GM10266 (cell line): ENCODE measurements at regions not wholly inside any gene's neighbourhood (a gene's known extent, or its start where the extent isn't known, plus 50 kb on each side); places are given as distances from the start of the nearest gene placed in this dataset.

Experiments used
- DNase-seq: peaks from one replicate; pipeline ENCODE4 v3.0.0; 2012; ENCODE audit errors: extremely low spot score
- TF ChIP-seq, protein P1 (sequence below): IDR thresholded peaks from 2 replicates; pipeline ENCODE4 v1.5.1; 2012; ENCODE audit warnings: mild to moderate bottlenecking, low read depth; ENCODE audit not compliant: control insufficient read depth, insufficient read depth; ENCODE audit errors: missing control alignments

GRCh38 chr10:36211856-36212255, 569.8 kb upstream of the FZD8 start:
- TF ChIP-seq, protein P1, sequence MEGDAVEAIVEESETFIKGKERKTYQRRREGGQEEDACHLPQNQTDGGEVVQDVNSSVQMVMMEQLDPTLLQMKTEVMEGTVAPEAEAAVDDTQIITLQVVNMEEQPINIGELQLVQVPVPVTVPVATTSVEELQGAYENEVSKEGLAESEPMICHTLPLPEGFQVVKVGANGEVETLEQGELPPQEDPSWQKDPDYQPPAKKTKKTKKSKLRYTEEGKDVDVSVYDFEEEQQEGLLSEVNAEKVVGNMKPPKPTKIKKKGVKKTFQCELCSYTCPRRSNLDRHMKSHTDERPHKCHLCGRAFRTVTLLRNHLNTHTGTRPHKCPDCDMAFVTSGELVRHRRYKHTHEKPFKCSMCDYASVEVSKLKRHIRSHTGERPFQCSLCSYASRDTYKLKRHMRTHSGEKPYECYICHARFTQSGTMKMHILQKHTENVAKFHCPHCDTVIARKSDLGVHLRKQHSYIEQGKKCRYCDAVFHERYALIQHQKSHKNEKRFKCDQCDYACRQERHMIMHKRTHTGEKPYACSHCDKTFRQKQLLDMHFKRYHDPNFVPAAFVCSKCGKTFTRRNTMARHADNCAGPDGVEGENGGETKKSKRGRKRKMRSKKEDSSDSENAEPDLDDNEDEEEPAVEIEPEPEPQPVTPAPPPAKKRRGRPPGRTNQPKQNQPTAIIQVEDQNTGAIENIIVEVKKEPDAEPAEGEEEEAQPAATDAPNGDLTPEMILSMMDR, result no peak
- DNase-seq, result no peak

GRCh38 chr10:36209480-36209879, 567.4 kb upstream of the FZD8 start:
- DNase-seq, result no peak
- TF ChIP-seq, protein P1, result no peak

GRCh38 chr10:36202881-36203280, 560.8 kb upstream of the FZD8 start:
- TF ChIP-seq, protein P1, result no peak
- DNase-seq, result no peak

DNA sequence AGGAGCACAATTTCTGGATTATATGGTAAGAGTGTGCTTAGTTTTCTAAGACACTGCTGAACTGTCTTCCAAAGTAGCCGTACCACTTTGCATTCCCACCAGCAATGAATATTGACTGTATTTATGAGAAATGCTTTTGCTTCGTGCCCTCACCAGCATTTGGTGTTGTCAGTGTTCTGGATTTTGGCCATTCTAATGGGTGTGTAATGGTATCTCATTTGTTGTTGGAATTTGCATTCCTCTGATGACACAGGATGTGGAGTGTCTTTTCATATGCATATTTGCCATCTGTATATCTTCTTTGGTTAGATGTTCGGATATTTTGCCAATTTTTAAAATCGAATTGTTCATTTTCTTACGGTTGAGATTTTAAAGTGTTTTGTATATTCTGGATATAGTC, 558.5 kb upstream of the FZD8 start:
- DNase-seq, result no peak
- TF ChIP-seq, protein P1, result no peak

DNA sequence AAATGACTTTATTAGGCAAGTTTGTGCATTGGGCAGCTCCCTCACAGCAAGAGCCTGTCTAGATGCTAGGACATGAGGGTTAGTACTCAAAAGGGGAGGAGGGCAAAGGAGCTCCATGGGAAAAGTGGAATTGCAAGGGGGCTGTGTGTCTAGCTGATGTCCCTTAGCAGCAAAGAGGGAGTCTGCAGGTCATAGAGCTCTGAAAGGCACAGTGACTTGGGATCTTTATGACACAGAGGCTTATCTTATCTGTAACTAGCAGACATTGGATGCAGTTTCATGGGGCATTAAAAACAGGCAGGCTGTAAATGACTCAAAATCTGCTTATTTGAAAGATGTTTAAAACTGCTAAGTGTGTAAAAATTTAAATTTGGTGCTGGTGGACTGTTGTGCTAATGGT, 556.2 kb upstream of the FZD8 start:
- TF ChIP-seq, protein P1, result no peak
- DNase-seq, result no peak

- TF ChIP-seq, protein P1, result no peak
- DNase-seq, result no peak
Measured at GRCh38 chr10:36195364-36195763, 553.3 kb upstream of the FZD8 start.

GRCh38 chr10:36194276-36194675, 552.2 kb upstream of the FZD8 start:
- DNase-seq, result no peak
- TF ChIP-seq, protein P1, result no peak
